AG09319 (cell line): ENCODE measurements at regions not wholly inside any gene's neighbourhood (a gene's known extent, or its start where the extent isn't known, plus 50 kb on each side); places are given as distances from the start of the nearest gene placed in this dataset.

Experiments
- DNase-seq: peaks from one replicate; pipeline ENCODE4 v3.0.0-alpha.2; 2010; ENCODE audit warnings: low read depth; ENCODE audit errors: extremely low read depth
- TF ChIP-seq, protein P1 (sequence below): IDR thresholded peaks from 2 replicates; pipeline ENCODE4 v1.5.1; 2011; ENCODE audit warnings: low read depth, mild to moderate bottlenecking, inconsistent platforms, low read length, moderate library complexity

DNA sequence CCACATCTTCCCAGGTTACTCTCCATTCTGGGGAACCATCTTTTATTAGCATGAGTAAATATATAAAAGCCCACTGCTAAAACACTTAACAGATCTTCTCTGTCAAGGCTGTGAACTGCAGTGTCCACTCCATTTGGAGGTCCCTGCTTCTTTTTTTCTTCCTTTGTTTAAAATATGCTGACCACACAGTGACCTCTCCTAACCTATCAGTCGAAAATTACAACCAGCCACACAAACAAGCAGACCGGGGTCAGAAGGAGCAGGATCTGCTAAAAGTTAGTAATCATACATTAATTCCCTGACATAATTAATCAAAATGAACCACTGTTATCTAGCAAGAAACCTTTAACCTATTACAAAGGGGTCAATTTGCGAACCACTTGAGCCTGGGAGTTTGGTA is 427.9 kb upstream of the NR2F2 start:
- TF ChIP-seq, protein P1, sequence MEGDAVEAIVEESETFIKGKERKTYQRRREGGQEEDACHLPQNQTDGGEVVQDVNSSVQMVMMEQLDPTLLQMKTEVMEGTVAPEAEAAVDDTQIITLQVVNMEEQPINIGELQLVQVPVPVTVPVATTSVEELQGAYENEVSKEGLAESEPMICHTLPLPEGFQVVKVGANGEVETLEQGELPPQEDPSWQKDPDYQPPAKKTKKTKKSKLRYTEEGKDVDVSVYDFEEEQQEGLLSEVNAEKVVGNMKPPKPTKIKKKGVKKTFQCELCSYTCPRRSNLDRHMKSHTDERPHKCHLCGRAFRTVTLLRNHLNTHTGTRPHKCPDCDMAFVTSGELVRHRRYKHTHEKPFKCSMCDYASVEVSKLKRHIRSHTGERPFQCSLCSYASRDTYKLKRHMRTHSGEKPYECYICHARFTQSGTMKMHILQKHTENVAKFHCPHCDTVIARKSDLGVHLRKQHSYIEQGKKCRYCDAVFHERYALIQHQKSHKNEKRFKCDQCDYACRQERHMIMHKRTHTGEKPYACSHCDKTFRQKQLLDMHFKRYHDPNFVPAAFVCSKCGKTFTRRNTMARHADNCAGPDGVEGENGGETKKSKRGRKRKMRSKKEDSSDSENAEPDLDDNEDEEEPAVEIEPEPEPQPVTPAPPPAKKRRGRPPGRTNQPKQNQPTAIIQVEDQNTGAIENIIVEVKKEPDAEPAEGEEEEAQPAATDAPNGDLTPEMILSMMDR, result no peak
- no peak for DNase-seq

- TF ChIP-seq, protein P1, result no peak
- no peak for DNase-seq
These were observed 427.1 kb upstream of the NR2F2 start for GRCh38 chr15:95903352-95903751.

- DNase-seq, result no peak
- TF ChIP-seq, protein P1, result no peak
These were observed 419.8 kb upstream of the NR2F2 start for GRCh38 chr15:95910643-95911212.

DNA sequence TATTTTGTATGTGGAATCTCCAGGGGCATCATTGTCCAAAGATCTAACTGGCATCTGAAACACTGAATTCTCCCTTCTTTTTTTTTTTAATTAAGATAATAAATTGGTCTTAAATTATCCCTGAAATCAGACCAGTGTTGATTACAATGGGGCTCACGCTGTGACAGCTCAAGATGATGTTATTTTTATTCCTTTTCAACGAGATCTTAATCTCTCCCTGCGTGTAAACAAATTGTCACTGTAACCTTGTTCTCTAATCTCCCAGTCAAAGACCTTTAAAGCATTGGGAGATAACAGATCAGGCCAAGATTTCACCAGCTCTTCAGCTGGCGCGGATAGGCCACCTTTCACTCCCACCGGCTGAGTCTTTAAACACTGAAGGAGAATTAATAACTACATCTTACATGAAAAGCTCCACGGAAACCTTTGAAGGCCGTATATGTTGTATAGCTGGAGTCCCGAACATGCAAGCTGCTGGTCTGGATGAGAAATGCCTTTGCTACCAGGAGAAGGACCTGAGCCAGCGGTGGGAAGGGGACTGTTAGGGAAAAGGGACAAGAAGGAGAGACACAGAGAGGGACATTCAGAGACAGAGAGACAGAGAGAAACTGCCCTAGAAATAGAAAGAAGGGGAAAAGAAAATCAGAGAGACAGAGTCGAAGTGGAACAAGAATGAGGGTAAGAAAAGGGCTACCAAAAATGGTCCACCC is 418.8 kb upstream of the NR2F2 start:
- DNase-seq, result no peak

GRCh38 chr15:95912280-95912625 is 418.2 kb upstream of the NR2F2 start:
- DNase-seq, result no peak
- TF ChIP-seq, protein P1, result no peak

More for the DNA sequence above, 418.8 kb upstream of the NR2F2 start:
- TF ChIP-seq, protein P1, result no peak

DNA sequence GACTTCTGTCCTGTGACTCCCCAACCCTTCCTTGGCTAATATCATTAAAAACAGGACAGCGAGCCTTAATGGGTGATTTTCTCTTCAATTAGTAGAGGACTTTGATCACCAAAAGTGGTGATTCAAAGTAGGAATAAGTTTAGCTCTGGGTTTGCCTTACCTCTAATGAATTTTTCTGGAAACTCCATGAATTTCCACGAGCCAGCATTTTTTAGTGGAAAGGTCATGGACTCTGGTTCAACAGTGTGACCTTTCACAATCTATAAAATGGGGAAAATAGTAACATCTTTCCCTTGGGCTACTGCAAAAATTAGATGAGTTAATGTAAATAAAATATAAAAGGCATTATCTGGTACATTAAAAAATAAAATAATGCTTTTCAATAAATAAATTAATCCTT is 417.8 kb upstream of the NR2F2 start:
- TF ChIP-seq, protein P1, result no peak
- no peak for DNase-seq

DNA sequence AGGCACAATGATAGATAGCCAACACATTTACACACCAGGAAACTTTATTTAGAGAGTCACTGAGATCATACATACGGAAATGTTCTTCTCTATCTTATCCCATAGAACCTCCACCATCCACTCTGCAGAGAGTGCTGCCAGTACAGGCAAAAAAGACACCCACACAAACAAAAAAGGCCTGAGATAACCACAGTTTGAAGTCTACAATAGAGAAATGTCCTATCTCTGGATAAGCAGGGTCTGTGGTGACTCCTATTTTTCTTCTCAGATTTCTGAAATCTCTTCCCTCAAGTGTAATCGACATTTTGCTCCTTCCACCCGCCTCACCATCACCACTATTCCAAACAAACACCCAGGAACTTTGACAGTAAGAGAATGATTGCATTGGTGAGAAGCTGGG is 413.9 kb upstream of the NR2F2 start:
- TF ChIP-seq, protein P1, result no peak
- DNase-seq, result no peak
